ENCODE measurements at regions not wholly inside any gene's neighbourhood (a gene's known extent, or its start where the extent isn't known, plus 50 kb on each side); places are given as distances from the start of the nearest gene placed in this dataset.

- DNase-seq = no peak
These were observed 51.0 kb upstream of the RASGEF1B start for GRCh38 chr4:81522711-81523110.

DNA sequence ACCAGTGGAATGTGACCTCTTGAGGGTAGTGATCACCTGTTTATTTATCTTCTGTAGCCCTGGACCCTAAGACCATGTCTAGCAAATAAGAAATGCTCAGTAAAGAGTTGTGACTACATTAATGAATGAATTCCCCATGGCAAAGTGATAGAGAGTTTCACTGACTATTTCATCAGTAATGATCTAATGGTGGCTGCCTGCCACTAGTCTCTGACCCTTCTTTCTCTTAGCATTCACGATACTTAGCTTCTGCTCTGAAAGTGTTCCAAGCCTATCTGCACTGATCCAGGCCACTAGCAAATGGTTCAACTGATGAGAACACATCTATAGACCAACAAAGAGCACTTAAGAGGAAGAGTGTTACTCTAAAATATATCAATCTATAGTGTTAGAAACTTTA lies 50.0 kb upstream of the RASGEF1B start:
- no peak for DNase-seq
